NCI-H2171 (cell line): ENCODE measurements at regions not wholly inside any gene's neighbourhood (a gene's known extent, or its start where the extent isn't known, plus 50 kb on each side); places are given as distances from the start of the nearest gene placed in this dataset.

Source experiments
- DNase-seq: peaks from one replicate; lab custom pipeline; 2025; lab: John Stamatoyannopoulos, UW

- no peak for DNase-seq
These were observed 174.5 kb downstream of the KCTD12 start for GRCh38 chr13:76711550-76712182.

DNA sequence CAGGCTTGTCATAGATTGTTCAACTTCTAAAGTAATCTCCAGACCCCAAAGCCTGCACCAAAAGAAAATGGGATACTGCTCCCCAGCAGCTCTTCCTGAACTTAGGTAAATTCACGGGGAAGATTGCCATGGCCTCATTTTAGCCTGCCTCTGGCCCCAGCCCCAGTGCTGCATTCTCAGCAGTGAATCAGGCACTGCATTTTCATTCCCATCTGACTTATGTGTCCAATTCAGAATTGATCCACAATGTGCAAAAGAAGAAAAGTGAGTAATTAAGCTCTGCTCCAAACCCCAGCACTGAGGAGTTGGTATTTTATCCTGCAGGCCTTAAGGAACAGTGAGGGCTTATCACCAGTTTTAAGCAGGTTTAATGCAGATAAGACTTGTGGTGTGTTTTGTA, 176.4 kb downstream of the KCTD12 start:
- DNase-seq: no peak

DNA sequence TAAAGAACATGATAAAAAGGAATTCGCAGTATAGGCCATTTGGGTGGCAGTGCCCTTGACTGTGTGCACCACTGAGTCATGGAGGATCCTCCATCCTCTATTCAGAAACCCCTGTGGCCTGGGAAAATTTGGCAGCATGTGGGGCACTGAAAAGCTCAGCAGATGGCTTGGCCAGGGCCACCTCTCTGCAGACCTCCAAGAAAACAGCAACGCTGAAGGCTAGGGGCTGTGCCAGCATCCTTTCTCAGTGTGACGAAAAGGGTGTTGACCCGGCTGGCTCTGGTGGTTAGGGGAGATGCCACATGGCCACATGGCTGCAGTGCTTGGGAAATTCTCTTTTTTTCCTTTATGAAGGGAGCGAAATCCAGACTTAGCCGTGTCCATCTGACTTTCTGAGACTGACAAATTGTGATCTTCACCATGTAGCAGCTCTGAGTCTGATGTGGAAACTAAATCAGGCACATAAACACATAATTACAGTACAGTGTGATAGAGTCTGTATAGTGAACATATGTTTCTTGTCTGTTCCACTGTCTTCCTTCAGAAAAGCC, 178.0 kb downstream of the KCTD12 start:
- no peak for DNase-seq

GRCh38 chr13:76707360-76707759, 178.8 kb downstream of the KCTD12 start:
- no peak for DNase-seq

DNA sequence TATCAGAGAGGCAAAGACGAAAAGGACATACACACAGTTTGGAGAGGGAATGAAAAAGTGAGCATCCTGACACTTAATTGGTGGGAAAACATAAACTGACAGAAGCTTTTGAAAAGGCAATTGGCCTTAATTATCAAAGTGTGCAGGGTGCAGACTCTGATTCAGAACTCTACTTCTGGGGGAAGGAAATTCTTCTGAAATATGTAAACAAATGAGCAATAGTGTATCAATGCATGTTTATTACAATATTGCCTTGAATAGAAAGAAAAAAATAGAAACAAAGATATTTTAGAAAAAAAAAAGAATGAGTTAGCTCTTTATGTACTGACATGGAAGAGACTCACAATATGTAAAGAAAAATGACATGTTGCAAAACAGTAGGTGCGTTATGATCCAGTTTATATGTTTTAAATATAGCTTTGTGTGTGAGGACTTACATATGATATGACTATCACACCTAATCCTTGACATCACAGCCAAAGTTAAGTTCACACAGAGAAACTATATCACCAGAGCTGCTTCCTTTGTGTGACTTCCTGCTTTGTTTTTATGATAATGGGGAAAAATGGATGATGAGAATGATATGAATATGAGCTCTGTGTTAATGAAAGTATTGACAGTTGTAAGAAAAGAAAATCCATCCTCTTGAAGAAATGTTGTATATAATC, 182.4 kb downstream of the KCTD12 start:
- no peak for DNase-seq

GRCh38 chr13:76703216-76703615, 183.0 kb downstream of the KCTD12 start:
- DNase-seq: no peak

DNA sequence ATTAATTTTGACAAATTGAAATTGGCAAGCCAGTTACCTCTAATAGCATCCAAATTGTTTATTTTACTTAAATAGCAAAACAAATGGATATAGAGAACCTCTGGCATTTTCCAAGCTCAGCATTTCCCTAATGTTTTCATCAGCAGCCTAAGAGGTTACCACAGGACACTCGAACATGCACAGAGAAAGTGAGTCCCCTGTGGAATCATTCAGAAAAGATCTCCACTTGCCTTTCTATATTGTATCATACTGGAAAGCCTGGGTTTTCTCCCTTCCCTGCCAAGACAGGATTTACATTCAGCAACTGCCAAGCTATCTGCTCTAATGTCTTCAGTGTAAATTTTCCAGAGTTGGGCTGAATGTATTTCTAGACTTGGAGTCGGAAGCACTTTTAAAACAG, 188.9 kb downstream of the KCTD12 start:
- DNase-seq: no peak

DNA sequence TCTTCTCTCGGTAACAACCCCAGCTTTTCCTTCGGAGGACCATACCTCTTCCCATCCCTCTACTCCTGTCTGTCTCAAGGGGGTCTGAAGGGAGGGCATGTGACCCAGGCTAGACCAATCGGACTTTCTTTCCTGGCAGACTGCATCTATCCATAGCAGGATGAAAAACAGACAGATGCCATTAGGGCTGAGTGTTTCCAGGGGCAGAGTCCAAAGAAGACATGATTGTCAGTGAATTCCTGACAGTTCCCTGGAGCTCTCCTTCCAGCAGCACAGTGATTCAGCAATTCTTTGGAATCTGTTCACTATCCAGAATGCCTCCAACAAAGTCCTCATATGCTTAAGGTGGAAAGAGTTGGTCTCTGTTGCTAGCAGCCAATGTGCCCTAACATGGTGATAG, 189.8 kb downstream of the KCTD12 start:
- DNase-seq: no peak

DNA sequence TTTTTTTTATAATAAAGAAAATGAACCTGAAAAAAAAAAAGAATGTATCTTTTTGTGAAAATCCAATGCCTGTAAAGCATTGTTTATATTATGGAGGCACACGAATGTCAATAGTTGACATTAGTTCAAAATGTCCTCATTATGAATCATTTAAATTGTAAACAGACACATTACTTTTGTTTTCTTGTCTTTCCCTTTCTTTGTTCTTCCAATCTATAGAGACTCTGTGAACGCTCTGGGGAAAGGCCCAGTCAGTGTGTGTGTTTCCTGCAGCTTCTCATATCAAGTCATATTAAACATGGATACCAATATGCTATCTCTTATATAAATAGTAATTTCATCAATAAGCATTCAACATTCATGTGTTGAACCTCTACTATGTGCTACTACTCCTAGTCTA, 193.1 kb downstream of the KCTD12 start:
- DNase-seq: no peak

DNA sequence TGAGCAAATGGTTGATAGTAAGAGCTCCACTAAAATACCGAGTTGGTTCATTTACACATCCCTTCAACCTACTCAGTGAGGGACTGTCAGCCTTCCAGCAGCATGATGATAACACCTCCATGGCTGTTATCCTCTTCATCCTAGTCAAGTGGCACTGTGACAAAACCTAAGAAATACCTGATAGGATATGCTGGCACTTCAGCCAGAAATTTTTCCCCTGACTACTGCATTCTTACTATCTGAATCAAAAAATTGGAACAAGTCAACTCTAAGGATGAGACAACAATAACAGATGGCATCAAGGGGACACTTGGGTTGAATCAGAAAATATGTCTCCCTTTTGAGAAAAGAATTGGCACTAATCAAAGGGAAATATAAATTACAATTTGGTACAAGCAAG, 193.9 kb downstream of the KCTD12 start:
- no peak for DNase-seq

DNA sequence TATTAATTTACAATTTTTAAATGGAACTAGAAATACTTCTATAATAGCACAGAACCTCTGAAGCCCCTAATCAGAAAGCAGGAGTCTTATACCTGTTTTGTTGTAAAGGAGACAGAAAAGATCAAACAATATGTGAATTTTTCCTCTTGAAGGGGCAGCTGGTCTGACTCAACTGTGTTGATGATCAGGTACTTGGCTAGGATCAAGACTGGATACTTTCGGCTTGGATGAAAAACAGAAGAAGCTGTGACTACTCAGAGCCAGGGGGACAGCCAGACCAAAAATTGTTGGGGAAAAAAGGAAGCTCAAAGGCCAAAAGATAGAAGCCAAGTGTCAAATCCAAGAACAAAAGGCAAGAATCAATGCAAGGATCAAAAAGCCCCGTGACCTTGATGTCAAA, 195.6 kb downstream of the KCTD12 start:
- no peak for DNase-seq

- DNase-seq: no peak
These were observed 198.7 kb downstream of the KCTD12 start for GRCh38 chr13:76687467-76687866.

DNA sequence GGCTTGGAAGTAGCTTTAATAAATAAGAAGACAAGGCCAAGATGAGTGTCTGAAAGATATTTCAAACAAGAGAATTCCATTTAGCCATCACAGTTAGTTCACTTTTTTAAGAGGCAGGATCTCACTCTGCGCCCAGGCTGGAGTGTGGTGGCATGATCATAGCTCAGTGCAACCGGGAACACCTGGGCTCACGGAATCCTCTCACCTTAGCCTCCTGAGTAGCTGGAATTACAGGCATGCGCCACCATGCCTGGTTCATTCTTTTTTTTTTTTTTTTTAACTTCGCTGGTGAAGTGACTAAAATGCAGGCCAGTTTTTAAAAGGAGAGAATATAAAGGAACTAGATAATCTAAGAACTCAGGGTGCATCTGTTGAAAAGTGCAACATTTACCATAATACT, 200.3 kb downstream of the KCTD12 start:
- no peak for DNase-seq

- DNase-seq: no peak
These were observed 201.9 kb downstream of the KCTD12 start for GRCh38 chr13:76684336-76684735.

GRCh38 chr13:76683854-76684253, 202.4 kb downstream of the KCTD12 start:
- no peak for DNase-seq

DNA sequence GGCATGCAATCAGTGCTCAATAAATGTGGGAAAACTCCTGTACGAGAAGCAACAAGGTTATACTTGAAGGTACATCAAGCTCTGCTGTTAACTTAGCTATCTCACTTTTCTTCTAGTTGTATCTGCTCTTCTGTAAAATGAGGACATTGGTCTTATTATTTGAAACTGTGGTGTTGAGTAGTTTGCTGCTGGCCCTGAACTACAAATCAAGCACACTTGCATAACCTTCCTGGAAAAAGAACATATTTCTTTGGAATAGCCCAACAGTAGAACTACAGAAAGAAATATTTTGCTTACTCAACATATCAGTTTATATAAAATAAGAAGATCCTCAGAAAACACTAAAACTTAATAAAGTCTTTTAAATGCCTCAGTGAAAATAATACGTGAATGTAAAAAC, 203.0 kb downstream of the KCTD12 start:
- DNase-seq: no peak

GRCh38 chr13:76680112-76680511, 206.1 kb downstream of the KCTD12 start:
- no peak for DNase-seq

DNA sequence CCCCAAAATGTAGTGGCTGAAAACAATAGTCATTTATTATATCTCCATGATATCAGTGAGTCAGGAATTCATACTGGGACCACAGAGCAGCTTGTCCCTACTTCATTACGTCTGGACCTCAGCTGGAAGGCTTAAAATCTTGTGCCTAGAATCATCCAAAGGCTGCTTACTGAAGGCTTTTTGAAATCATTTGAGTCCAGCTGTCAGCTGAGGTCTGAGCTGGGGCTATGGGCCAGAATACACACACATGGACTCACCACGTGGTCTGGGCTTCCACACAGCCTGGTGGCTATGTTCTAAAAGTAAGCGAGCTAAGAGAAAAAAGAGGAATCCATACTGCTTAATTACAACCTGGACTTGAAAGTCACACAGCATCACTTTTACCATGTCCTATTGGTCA, 209.2 kb downstream of the KCTD12 start:
- no peak for DNase-seq

GRCh38 chr13:76672420-76672819, 213.8 kb downstream of the KCTD12 start:
- no peak for DNase-seq

GRCh38 chr13:76668716-76669115, 217.5 kb downstream of the KCTD12 start:
- DNase-seq: no peak

DNA sequence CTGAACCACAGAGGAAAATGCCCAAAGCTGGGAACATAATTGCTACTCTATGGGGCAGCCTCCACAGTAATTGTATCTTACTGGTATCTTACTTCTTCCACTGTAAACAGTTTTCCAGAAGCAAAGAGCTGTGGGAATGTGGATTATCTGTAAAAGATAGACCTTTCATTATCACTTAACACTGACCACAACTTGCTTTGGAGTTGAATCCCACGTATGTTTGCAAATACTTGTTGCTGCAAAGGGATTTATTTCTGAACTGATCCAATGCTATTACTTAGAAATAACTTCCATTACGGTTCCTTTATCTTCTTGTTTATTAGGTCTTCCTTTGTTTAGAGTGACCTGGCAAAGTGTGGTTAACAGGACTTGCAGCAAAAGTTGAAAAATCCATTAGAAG, 218.1 kb downstream of the KCTD12 start:
- no peak for DNase-seq

DNA sequence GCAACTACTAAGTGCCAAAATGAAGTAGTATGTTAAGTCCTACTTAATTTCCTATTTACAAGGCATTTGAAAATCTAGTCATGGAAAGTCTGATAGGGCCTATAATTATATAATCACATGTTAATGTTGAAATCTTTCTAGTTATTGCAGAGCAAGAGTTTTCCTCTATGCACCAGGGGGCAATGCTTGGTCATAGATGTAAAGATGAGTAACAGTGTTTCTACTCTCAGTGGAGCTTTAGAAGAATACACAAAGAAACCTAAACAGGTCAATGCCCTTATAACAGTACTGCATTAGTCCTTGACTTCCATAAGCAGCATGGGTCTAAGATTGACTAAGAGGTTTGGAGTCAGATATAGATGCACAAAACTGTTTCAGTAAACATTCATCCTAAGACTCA, 218.7 kb downstream of the KCTD12 start:
- no peak for DNase-seq

GRCh38 chr13:76663592-76664335, 222.4 kb downstream of the KCTD12 start:
- DNase-seq: no peak
